HG03439 (cell line): ENCODE measurements at regions not wholly inside any gene's neighbourhood (a gene's known extent, or its start where the extent isn't known, plus 50 kb on each side); places are given as distances from the start of the nearest gene placed in this dataset.

Experiments
- ATAC-seq: cut with Tn5 transposase; IDR thresholded peaks from one replicate; pipeline ENCODE4 v1.9.1; 2021; ENCODE audit warnings: mild to moderate bottlenecking, moderate library complexity; ENCODE audit not compliant: unreplicated experiment

GRCh38 chr10:7028809-7029166 lies 382.0 kb downstream of the SFMBT2 start:
- ATAC-seq: no peak

GRCh38 chr10:7027913-7028808 lies 382.7 kb downstream of the SFMBT2 start:
- ATAC-seq: no peak

- no peak for ATAC-seq
These were observed 383.5 kb downstream of the SFMBT2 start for GRCh38 chr10:7027237-7027912.

GRCh38 chr10:7026818-7027217 lies 384.0 kb downstream of the SFMBT2 start:
- ATAC-seq: no peak

- no peak for ATAC-seq
These were observed 385.5 kb downstream of the SFMBT2 start for GRCh38 chr10:7025296-7025695.

GRCh38 chr10:7015457-7015856 lies 395.4 kb downstream of the SFMBT2 start:
- ATAC-seq: no peak

- ATAC-seq: no peak
These were observed 396.1 kb downstream of the SFMBT2 start for GRCh38 chr10:7014721-7015120.

GRCh38 chr10:7011994-7012393 lies 398.8 kb downstream of the SFMBT2 start:
- ATAC-seq: no peak

GRCh38 chr10:7008645-7009044 lies 402.2 kb downstream of the SFMBT2 start:
- no peak for ATAC-seq

- no peak for ATAC-seq
These were observed 403.1 kb downstream of the SFMBT2 start for GRCh38 chr10:7007600-7008190.

- ATAC-seq: no peak
These were observed 404.3 kb downstream of the SFMBT2 start for GRCh38 chr10:7006566-7006965.

GRCh38 chr10:7003831-7004395 lies 406.9 kb downstream of the SFMBT2 start:
- no peak for ATAC-seq

- ATAC-seq: no peak
These were observed 410.8 kb downstream of the SFMBT2 start for GRCh38 chr10:7000061-7000460.

GRCh38 chr10:6999232-6999925 lies 411.5 kb downstream of the SFMBT2 start:
- ATAC-seq: no peak

GRCh38 chr10:6997509-6997908 lies 413.3 kb downstream of the SFMBT2 start:
- ATAC-seq: no peak

GRCh38 chr10:6996431-6996830 lies 414.4 kb downstream of the SFMBT2 start:
- ATAC-seq: no peak

- no peak for ATAC-seq
These were observed 415.0 kb downstream of the SFMBT2 start for GRCh38 chr10:6995831-6996230.

- no peak for ATAC-seq
These were observed 415.3 kb upstream of the PRKCQ start for GRCh38 chr10:6995341-6995740.

- no peak for ATAC-seq
These were observed 410.8 kb upstream of the PRKCQ start for GRCh38 chr10:6990891-6991290.

- ATAC-seq: no peak
These were observed 408.6 kb upstream of the PRKCQ start for GRCh38 chr10:6988654-6989053.

GRCh38 chr10:6987536-6987945 lies 407.5 kb upstream of the PRKCQ start:
- ATAC-seq: no peak
